ENCODE measurements at regions not wholly inside any gene's neighbourhood (a gene's known extent, or its start where the extent isn't known, plus 50 kb on each side); places are given as distances from the start of the nearest gene placed in this dataset.

DNA sequence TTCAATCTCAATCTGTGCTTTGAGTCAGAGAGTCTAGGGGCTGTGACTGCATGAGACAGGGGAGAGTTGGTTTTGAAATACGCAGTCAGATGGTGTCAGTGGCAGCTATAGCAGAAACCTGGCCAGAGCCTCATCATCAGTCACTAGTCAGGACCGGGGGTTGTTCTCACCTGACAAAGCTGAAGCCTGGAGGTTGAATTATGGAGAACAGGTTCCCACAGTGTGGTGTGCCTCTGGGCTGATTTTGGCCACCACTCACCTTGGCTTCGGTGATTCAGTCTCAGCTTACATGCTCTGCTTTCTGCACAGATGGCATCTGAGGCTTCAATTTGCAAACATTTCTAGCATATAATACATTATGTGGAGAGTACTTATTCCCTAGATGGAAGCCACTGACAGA lies 387.3 kb downstream of the YTHDC2 start (continued):
- TF ChIP-seq, protein P1, sequence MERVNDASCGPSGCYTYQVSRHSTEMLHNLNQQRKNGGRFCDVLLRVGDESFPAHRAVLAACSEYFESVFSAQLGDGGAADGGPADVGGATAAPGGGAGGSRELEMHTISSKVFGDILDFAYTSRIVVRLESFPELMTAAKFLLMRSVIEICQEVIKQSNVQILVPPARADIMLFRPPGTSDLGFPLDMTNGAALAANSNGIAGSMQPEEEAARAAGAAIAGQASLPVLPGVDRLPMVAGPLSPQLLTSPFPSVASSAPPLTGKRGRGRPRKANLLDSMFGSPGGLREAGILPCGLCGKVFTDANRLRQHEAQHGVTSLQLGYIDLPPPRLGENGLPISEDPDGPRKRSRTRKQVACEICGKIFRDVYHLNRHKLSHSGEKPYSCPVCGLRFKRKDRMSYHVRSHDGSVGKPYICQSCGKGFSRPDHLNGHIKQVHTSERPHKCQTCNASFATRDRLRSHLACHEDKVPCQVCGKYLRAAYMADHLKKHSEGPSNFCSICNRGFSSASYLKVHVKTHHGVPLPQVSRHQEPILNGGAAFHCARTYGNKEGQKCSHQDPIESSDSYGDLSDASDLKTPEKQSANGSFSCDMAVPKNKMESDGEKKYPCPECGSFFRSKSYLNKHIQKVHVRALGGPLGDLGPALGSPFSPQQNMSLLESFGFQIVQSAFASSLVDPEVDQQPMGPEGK (CRISPR knock-in tag; IDR thresholded peaks at IDR 0.05; ENCODE audit: borderline replicate concordance) = no peak
- no peak for TF ChIP-seq ZNF70 (CRISPR knock-in tag; IDR thresholded peaks at IDR 0.05)

DNA sequence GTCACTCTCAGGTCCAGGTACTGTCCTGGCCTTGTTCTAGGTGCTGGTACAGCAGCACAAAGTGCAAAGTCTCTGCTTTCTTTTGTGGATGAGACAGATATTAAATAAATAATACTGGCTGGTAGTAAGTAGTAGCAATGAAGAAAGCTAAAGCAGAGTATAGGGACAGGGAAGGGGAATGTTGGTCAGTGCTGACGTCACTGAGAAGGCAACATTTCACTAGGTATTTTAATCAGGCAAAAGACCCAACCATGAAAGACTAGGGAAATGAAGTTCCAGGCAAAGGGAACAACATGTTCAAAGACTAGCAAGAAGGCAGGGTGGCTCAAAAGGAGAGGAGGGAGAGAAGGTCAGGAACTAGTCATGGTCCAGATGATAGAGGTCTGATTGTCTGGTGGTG lies 388.2 kb downstream of the YTHDC2 start:
- TF ChIP-seq, protein P2, sequence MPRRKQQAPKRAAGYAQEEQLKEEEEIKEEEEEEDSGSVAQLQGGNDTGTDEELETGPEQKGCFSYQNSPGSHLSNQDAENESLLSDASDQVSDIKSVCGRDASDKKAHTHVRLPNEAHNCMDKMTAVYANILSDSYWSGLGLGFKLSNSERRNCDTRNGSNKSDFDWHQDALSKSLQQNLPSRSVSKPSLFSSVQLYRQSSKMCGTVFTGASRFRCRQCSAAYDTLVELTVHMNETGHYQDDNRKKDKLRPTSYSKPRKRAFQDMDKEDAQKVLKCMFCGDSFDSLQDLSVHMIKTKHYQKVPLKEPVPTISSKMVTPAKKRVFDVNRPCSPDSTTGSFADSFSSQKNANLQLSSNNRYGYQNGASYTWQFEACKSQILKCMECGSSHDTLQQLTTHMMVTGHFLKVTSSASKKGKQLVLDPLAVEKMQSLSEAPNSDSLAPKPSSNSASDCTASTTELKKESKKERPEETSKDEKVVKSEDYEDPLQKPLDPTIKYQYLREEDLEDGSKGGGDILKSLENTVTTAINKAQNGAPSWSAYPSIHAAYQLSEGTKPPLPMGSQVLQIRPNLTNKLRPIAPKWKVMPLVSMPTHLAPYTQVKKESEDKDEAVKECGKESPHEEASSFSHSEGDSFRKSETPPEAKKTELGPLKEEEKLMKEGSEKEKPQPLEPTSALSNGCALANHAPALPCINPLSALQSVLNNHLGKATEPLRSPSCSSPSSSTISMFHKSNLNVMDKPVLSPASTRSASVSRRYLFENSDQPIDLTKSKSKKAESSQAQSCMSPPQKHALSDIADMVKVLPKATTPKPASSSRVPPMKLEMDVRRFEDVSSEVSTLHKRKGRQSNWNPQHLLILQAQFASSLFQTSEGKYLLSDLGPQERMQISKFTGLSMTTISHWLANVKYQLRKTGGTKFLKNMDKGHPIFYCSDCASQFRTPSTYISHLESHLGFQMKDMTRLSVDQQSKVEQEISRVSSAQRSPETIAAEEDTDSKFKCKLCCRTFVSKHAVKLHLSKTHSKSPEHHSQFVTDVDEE (CRISPR knock-in tag; IDR thresholded peaks at IDR 0.05) = no peak
- TF ChIP-seq ZNF8 (CRISPR knock-in tag; IDR thresholded peaks at IDR 0.05) = no peak
- TF ChIP-seq OSR1 (CRISPR knock-in tag; IDR thresholded peaks at IDR 0.05) = no peak
- no peak for TF ChIP-seq ZNF70 (CRISPR knock-in tag; IDR thresholded peaks at IDR 0.05)
- TF ChIP-seq ARNTL (CRISPR knock-in tag; IDR thresholded peaks at IDR 0.05; ENCODE audit: borderline replicate concordance, low read depth) = no peak
- no peak for TF ChIP-seq TCF4 (CRISPR knock-in tag; IDR thresholded peaks at IDR 0.05; ENCODE audit: borderline replicate concordance)
- no peak for TF ChIP-seq BACH2 (CRISPR knock-in tag; IDR thresholded peaks at IDR 0.05; ENCODE audit: borderline replicate concordance)
- TF ChIP-seq, protein P3, sequence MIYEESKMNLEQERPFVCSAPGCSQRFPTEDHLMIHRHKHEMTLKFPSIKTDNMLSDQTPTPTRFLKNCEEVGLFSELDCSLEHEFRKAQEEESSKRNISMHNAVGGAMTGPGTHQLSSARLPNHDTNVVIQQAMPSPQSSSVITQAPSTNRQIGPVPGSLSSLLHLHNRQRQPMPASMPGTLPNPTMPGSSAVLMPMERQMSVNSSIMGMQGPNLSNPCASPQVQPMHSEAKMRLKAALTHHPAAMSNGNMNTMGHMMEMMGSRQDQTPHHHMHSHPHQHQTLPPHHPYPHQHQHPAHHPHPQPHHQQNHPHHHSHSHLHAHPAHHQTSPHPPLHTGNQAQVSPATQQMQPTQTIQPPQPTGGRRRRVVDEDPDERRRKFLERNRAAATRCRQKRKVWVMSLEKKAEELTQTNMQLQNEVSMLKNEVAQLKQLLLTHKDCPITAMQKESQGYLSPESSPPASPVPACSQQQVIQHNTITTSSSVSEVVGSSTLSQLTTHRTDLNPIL (CRISPR knock-in tag; IDR thresholded peaks at IDR 0.05; ENCODE audit: low read depth) = no peak
- TF ChIP-seq, protein P4, sequence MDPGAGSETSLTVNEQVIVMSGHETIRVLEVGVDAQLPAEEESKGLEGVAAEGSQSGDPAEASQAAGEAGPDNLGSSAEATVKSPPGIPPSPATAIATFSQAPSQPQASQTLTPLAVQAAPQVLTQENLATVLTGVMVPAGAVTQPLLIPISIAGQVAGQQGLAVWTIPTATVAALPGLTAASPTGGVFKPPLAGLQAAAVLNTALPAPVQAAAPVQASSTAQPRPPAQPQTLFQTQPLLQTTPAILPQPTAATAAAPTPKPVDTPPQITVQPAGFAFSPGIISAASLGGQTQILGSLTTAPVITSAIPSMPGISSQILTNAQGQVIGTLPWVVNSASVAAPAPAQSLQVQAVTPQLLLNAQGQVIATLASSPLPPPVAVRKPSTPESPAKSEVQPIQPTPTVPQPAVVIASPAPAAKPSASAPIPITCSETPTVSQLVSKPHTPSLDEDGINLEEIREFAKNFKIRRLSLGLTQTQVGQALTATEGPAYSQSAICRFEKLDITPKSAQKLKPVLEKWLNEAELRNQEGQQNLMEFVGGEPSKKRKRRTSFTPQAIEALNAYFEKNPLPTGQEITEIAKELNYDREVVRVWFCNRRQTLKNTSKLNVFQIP (CRISPR knock-in tag; IDR thresholded peaks at IDR 0.05; ENCODE audit: borderline replicate concordance, low read depth) = no peak
- ATAC-seq = no peak

DNA sequence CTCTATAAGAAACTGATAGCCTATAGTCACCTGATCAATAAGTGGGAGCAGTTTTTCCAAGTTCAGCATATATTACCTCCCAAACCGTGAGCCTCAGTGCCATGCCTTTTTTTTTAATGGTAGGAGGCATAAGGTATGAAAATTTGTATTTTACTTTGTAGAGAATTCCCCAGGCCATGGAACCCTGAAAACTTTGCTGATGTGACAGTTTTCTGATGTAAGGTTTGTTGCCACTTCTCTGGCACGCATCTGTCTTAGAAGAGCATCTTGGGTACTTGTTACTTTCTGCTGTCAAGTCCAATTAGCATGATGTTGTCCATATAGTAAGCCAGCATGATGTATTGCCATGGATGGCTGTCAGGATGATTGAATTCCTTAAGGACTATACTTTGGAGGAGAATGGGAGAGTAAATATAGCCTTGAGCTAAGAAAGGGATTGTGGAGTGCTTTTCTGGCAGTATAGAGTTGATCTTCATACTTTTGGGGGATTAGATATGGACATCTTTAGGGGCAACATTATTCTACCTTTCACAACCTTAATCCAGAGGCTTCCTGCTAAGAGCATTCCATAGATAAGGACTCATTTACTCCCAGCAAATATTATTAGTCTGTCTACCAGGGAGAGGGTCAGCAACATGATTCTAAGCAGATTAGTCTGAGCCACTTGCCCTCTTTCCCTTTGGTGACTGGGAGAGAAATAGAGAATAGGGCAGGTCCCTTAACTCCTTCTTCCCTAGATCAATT lies 389.6 kb downstream of the YTHDC2 start:
- no peak for TF ChIP-seq ZNF70 (CRISPR knock-in tag; IDR thresholded peaks at IDR 0.05)
- no peak for TF ChIP-seq RARB (CRISPR knock-in tag; IDR thresholded peaks at IDR 0.05)
- no peak for TF ChIP-seq PPARA (CRISPR knock-in tag; IDR thresholded peaks at IDR 0.05; ENCODE audit: borderline replicate concordance)
- TF ChIP-seq BACH2 (CRISPR knock-in tag; IDR thresholded peaks at IDR 0.05; ENCODE audit: borderline replicate concordance) = no peak
- TF ChIP-seq, protein P4 (CRISPR knock-in tag; IDR thresholded peaks at IDR 0.05; ENCODE audit: borderline replicate concordance, low read depth) = no peak; the same call in 1 of the 2 replicates
- TF ChIP-seq ISL1 (CRISPR knock-in tag; IDR thresholded peaks at IDR 0.05) = peak; percentile 98
- no peak for TF ChIP-seq CSDC2 (CRISPR knock-in tag; IDR thresholded peaks at IDR 0.05)
- no peak for ATAC-seq

DNA sequence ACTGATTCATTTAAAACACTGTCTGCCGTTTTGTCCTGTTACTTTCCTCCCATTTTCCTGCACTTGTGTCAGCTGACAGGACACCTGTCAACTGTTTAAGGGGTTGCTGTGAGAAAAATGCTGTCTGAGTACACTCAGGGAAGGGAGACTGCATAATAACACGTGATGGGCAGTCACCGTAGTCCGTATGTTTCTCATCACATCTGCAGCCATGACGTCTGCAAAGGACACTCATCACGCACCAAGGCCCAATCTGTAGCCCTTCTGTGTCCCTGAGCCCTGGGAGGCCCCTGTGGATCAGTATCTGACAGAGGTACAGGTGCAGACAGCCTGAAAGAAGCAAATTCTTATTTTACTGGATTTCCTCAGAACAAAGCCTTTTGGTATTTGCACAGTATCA lies 396.3 kb downstream of the YTHDC2 start:
- ATAC-seq = no peak
- TF ChIP-seq ESRRG (CRISPR knock-in tag; IDR thresholded peaks at IDR 0.05) (no peak), TOX (CRISPR knock-in tag; IDR thresholded peaks at IDR 0.05; ENCODE audit: borderline replicate concordance) (no peak), ZNF70 (CRISPR knock-in tag; IDR thresholded peaks at IDR 0.05) (no peak)
- TF ChIP-seq, protein P1 (CRISPR knock-in tag; IDR thresholded peaks at IDR 0.05; ENCODE audit: borderline replicate concordance) = no peak
- TF ChIP-seq, protein P3 (CRISPR knock-in tag; IDR thresholded peaks at IDR 0.05; ENCODE audit: low read depth) = no peak
- TF ChIP-seq, protein P2 (CRISPR knock-in tag; IDR thresholded peaks at IDR 0.05) = no peak

All from SK-N-SH treated with all-trans-retinoic acid at 6 μM for 48 hours (cell line).